Lung (tissue), 9 donors: ENCODE measurements at regions not wholly inside any gene's neighbourhood (a gene's known extent, or its start where the extent isn't known, plus 50 kb on each side); places are given as distances from the start of the nearest gene placed in this dataset.
"Not testable (repeated sequence)": the region's sequence is repeated elsewhere in the genome, so short reads cannot be mapped to it uniquely, and the experiment has no call there.

Experiments
- ATAC-seq: fragments of 200-7000 bp; cut with Tn5 transposase; one replicate; pipeline ENCODE4 v1.9.1; 2020; ENCODE audit warnings: moderate number of reproducible peaks; ENCODE audit not compliant: insufficient read depth, low FRiP score
- DNase-seq, 3 donors: peaks; one replicate each; pipeline ENCODE4 v3.0.0-alpha.2; 2013 to 2017
- H3K27ac ChIP-seq, 2 donors: one replicate each; pipeline ENCODE4 v1.5.1; 2013; ENCODE audit warnings: mild to moderate bottlenecking in 2 of 2, moderate library complexity in 2 of 2, control low read depth in 1 of 2, inconsistent platforms in 1 of 2, low read depth in 1 of 2, low read length in 1 of 2
- H3K27me3 ChIP-seq, 3 donors: one replicate each; pipeline ENCODE4 v1.5.1; 2013; ENCODE audit warnings: low read length in 2 of 3; ENCODE audit not compliant: control insufficient read depth in 3 of 3, insufficient read depth in 3 of 3
- H3K36me3 ChIP-seq, 4 donors: one replicate each; pipeline ENCODE4 v1.5.1; 2013; ENCODE audit warnings: low read length in 4 of 4, mild to moderate bottlenecking in 1 of 4, moderate library complexity in 1 of 4; ENCODE audit not compliant: control insufficient read depth in 4 of 4, insufficient read depth in 4 of 4
- H3K4me1 ChIP-seq, 5 donors: one replicate each; pipeline ENCODE4 v1.5.1; 2013; ENCODE audit warnings: low read length in 5 of 5, mild to moderate bottlenecking in 2 of 5, moderate library complexity in 1 of 5; ENCODE audit not compliant: control insufficient read depth in 5 of 5, insufficient read depth in 5 of 5
- H3K4me3 ChIP-seq: one replicate; pipeline ENCODE4 v1.5.1; 2013; ENCODE audit warnings: mild to moderate bottlenecking, control low read depth, moderate library complexity
- H3K9ac ChIP-seq, 2 donors: one replicate each; pipeline ENCODE4 v1.5.1; 2013; ENCODE audit warnings: low read length in 2 of 2, control low read depth in 1 of 2; ENCODE audit not compliant: insufficient read depth in 1 of 2
- H3K9me3 ChIP-seq, 4 donors: one replicate each; pipeline ENCODE4 v1.5.1; 2013; ENCODE audit warnings: low read length in 3 of 4, mild to moderate bottlenecking in 1 of 4, moderate library complexity in 1 of 4; ENCODE audit not compliant: control insufficient read depth in 4 of 4, insufficient read depth in 3 of 4
- WGBS, 2 donors: extraction: QIAGEN DNeasy Blood & Tissue Kit; methylation state at CpG; one replicate each; pipeline ENCODE4 v1.1.7; 2013; 5-methylcytosine and 5-hydroxymethylcytosine counted together
- donor health status: Bipolar disorder and iron deficiency.
- donor health status: healthy.
- donor health status: DM: yes; HTN: yes; CAD: no.

DNA sequence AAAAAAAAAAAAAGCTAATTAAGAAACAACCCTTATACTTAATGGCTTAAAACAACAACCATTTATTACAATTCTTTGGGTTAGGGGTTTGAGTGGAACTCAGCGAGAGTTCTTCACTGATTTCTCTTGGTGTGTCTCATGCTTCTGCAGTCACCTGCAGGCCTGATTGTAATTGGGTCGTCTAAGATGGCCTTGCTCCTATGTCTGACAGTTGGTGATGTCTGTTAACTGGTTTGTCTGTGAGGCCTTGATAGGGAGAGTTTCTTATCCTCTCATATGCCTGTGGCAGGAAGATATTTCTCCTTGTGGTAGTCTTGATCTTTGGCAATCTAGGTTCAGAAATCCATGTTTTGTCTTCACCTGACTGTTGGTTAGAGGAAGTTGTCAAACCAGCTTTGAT lies 85.2 kb upstream of the NUTM2F start:
- H3K4me3 ChIP-seq, DNase-seq, H3K27ac ChIP-seq, H3K9me3 ChIP-seq, H3K27me3 ChIP-seq, H3K4me1 ChIP-seq, ATAC-seq, H3K36me3 ChIP-seq, H3K9ac ChIP-seq: not testable (repeated sequence)
- 64 to 80% methylated on average over 2 of the region's 2 CpGs for WGBS, 2 donors

GRCh38 chr9:94415111-94415510 lies 86.7 kb upstream of the NUTM2F start:
- H3K4me1 ChIP-seq, H3K4me3 ChIP-seq, H3K9me3 ChIP-seq, H3K36me3 ChIP-seq, H3K27ac ChIP-seq, H3K27me3 ChIP-seq, ATAC-seq, DNase-seq, H3K9ac ChIP-seq: not testable (repeated sequence)
- WGBS, 2 donors = 92 to 94% methylated on average over 5 of the region's 5 CpGs

GRCh38 chr9:94420098-94420497 lies 91.7 kb upstream of the NUTM2F start:
- H3K4me3 ChIP-seq, H3K27ac ChIP-seq, H3K36me3 ChIP-seq, H3K4me1 ChIP-seq, H3K27me3 ChIP-seq, H3K9me3 ChIP-seq, H3K9ac ChIP-seq: not testable (repeated sequence)
- ATAC-seq = peak; percentile 6
- WGBS, 2 donors = 56 to 67% methylated on average over 5 of the region's 5 CpGs
- peak in 1 of 3 donors; percentile 7 for DNase-seq

GRCh38 chr9:94421951-94422350 lies 93.5 kb upstream of the NUTM2F start:
- not testable (repeated sequence) for H3K9me3 ChIP-seq, H3K27ac ChIP-seq, H3K9ac ChIP-seq, H3K4me3 ChIP-seq, H3K27me3 ChIP-seq, H3K36me3 ChIP-seq, DNase-seq, ATAC-seq, H3K4me1 ChIP-seq
- WGBS, 2 donors = 97% methylated on average over 9 of the region's 9 CpGs

DNA sequence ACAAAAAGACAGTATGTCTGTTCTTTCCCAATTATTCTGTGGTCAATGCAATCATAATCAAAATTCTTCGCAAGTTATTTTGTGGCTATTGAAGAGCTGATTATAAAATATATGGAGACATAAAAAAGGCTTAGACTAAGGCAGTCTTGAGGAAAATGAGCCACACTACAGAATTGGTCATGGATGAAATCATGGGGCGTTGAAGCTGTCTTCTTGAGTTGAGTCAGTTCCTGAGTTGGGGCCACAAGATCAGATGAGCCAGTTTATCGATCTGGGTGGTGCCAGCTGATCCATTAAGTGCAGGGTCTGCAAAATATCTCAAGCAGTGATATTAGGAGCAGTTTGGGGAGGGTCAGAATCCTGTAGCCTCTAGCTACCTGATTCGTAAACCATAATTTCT lies 96.9 kb upstream of the NUTM2F start:
- not testable (repeated sequence) for H3K27me3 ChIP-seq, H3K27ac ChIP-seq, DNase-seq, H3K9me3 ChIP-seq, H3K4me3 ChIP-seq, ATAC-seq, H3K4me1 ChIP-seq, H3K36me3 ChIP-seq, H3K9ac ChIP-seq
- WGBS, 2 donors = 94 to 97% methylated on average over 3 to 4 of the region's 4 CpGs

DNA sequence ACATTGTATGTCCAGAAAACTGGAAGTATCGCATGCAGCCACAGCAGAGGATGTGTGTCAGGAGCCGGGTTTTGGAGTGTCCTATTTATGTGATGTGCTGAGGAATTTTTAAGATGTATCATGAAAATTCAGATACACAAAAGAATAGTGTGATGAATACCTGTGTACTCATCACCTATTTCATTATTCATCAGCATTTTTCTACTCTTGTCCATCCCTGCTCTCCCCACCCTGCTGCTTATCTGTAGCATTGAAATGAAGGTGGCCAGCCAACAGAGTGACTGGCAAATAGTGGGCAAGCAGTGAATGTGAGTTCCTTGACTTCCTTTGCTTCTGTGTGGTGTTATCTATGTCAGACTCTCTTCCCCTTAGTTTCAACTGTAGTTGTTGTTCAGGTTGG lies 108.7 kb upstream of the NUTM2F start:
- not testable (repeated sequence) for H3K36me3 ChIP-seq, H3K9me3 ChIP-seq, H3K27ac ChIP-seq, ATAC-seq, H3K4me3 ChIP-seq, H3K27me3 ChIP-seq, H3K9ac ChIP-seq, DNase-seq, H3K4me1 ChIP-seq
- no CpG with 5 or more reads among the region's 2 CpGs for WGBS, 2 donors

DNA sequence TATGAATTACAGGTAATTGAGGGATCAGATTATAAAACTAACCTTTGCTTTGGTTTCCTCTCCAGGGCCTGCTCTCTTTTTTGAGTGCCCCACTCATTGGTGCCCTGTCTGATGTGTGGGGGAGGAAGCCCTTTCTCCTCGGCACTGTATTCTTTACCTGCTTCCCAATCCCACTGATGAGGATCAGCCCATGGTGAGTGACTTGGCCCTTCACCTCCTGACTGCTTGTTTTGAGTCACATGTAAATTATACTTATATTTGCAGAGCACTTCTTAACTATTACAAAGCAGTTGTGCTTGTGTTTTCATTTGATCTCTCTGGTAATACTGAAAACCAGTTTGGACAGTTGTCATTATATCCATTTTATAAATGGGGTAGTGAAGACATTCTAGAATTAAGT lies 109.9 kb upstream of the NUTM2F start:
- not testable (repeated sequence) for H3K4me3 ChIP-seq, H3K27me3 ChIP-seq, DNase-seq, H3K27ac ChIP-seq, H3K9me3 ChIP-seq, H3K9ac ChIP-seq, H3K36me3 ChIP-seq, H3K4me1 ChIP-seq
- no CpG with 5 or more reads among the region's 1 CpG for WGBS, 2 donors
- peak; percentile 87 for ATAC-seq

DNA sequence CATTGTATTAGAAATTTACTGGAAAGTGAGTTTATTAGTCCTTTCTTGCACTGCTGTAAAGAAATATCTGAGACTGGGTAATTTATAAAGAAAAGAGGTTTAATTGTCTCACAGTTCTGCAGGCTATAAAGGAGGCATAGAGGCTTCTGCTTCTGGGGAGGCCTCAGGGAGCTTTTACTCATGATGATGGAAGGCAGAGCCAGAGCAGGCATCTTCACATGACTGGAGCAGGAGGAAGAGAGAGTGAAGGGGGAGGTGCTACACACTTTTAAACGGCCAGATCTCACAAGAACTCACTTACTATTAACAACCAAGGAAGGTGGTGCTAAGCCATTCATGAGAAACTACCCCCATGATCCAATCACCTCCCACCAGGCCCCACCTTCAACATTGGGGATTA lies 112.7 kb upstream of the NUTM2F start:
- not testable (repeated sequence) for H3K4me1 ChIP-seq, H3K4me3 ChIP-seq, DNase-seq, H3K27ac ChIP-seq, H3K36me3 ChIP-seq, ATAC-seq, H3K27me3 ChIP-seq, H3K9ac ChIP-seq, H3K9me3 ChIP-seq
- 36 to 44% methylated on average over 1 of the region's 1 CpG for WGBS, 2 donors
